ENCODE measurements at regions not wholly inside any gene's neighbourhood (a gene's known extent, or its start where the extent isn't known, plus 50 kb on each side); places are given as distances from the start of the nearest gene placed in this dataset.

- DNase-seq (ENCODE audit: insufficient read length, low spot score) (no peak), FAIRE-seq (no peak)
- no peak for TF ChIP-seq POLR2AphosphoS5 (IDR thresholded peaks at IDR 0.05; ENCODE audit: low read depth, low read length)
- no peak for TF ChIP-seq PAX5 (IDR thresholded peaks at IDR 0.05; ENCODE audit: insufficient read depth, low read length, severe bottlenecking)
- peak; percentile 72 for TF ChIP-seq SPI1 (IDR thresholded peaks at IDR 0.05; ENCODE audit: low read depth, low read length)
- no peak for TF ChIP-seq TAF1 (IDR thresholded peaks at IDR 0.05; ENCODE audit: low read depth, low read length)
- no peak for TF ChIP-seq POLR2A (IDR thresholded peaks at IDR 0.05; ENCODE audit: low read depth, low read length)
- TF ChIP-seq POU2F2 (IDR thresholded peaks at IDR 0.05; ENCODE audit: low read depth, low read length): no peak
These were observed 83.3 kb upstream of the PGBD5 start for GRCh38 chr1:230509281-230509977.

GRCh38 chr1:230507666-230508402, 81.7 kb upstream of the PGBD5 start:
- FAIRE-seq (no peak), DNase-seq (ENCODE audit: insufficient read length, low spot score) (no peak)
- TF ChIP-seq TAF1 (IDR thresholded peaks at IDR 0.05; ENCODE audit: low read depth, low read length): no peak
- no peak for TF ChIP-seq POLR2AphosphoS5 (IDR thresholded peaks at IDR 0.05; ENCODE audit: low read depth, low read length)
- TF ChIP-seq POU2F2 (IDR thresholded peaks at IDR 0.05; ENCODE audit: low read depth, low read length): no peak
- TF ChIP-seq SPI1 (IDR thresholded peaks at IDR 0.05; ENCODE audit: low read depth, low read length): no peak
- TF ChIP-seq PAX5 (IDR thresholded peaks at IDR 0.05; ENCODE audit: insufficient read depth, low read length, severe bottlenecking): no peak
- TF ChIP-seq POLR2A (IDR thresholded peaks at IDR 0.05; ENCODE audit: low read depth, low read length): no peak

- DNase-seq (ENCODE audit: insufficient read length, low spot score) (no peak), FAIRE-seq (no peak)
- TF ChIP-seq POLR2A (IDR thresholded peaks at IDR 0.05; ENCODE audit: low read depth, low read length) (no peak), POLR2AphosphoS5 (IDR thresholded peaks at IDR 0.05; ENCODE audit: low read depth, low read length) (no peak), PAX5 (IDR thresholded peaks at IDR 0.05; ENCODE audit: insufficient read depth, low read length, severe bottlenecking) (no peak), TAF1 (IDR thresholded peaks at IDR 0.05; ENCODE audit: low read depth, low read length) (no peak), SPI1 (IDR thresholded peaks at IDR 0.05; ENCODE audit: low read depth, low read length) (no peak), POU2F2 (IDR thresholded peaks at IDR 0.05; ENCODE audit: low read depth, low read length) (no peak)
These were observed 81.1 kb upstream of the PGBD5 start for GRCh38 chr1:230507236-230507635.

GRCh38 chr1:230506451-230506850, 80.3 kb upstream of the PGBD5 start:
- no peak for DNase-seq (ENCODE audit: insufficient read length, low spot score)
- no peak for FAIRE-seq
- TF ChIP-seq SPI1 (IDR thresholded peaks at IDR 0.05; ENCODE audit: low read depth, low read length) (no peak), POLR2A (IDR thresholded peaks at IDR 0.05; ENCODE audit: low read depth, low read length) (no peak), POLR2AphosphoS5 (IDR thresholded peaks at IDR 0.05; ENCODE audit: low read depth, low read length) (no peak), POU2F2 (IDR thresholded peaks at IDR 0.05; ENCODE audit: low read depth, low read length) (no peak), TAF1 (IDR thresholded peaks at IDR 0.05; ENCODE audit: low read depth, low read length) (no peak), PAX5 (IDR thresholded peaks at IDR 0.05; ENCODE audit: insufficient read depth, low read length, severe bottlenecking) (no peak)

- TF ChIP-seq POLR2AphosphoS5 (IDR thresholded peaks at IDR 0.05; ENCODE audit: low read depth, low read length) (no peak), SPI1 (IDR thresholded peaks at IDR 0.05; ENCODE audit: low read depth, low read length) (no peak), POLR2A (IDR thresholded peaks at IDR 0.05; ENCODE audit: low read depth, low read length) (no peak), TAF1 (IDR thresholded peaks at IDR 0.05; ENCODE audit: low read depth, low read length) (no peak), PAX5 (IDR thresholded peaks at IDR 0.05; ENCODE audit: insufficient read depth, low read length, severe bottlenecking) (no peak), POU2F2 (IDR thresholded peaks at IDR 0.05; ENCODE audit: low read depth, low read length) (no peak)
- DNase-seq (ENCODE audit: insufficient read length, low spot score) (no peak), FAIRE-seq (no peak)
These were observed 78.2 kb upstream of the PGBD5 start for GRCh38 chr1:230504310-230504709.

- TF ChIP-seq TAF1 (IDR thresholded peaks at IDR 0.05; ENCODE audit: low read depth, low read length) (no peak), POU2F2 (IDR thresholded peaks at IDR 0.05; ENCODE audit: low read depth, low read length) (no peak), POLR2AphosphoS5 (IDR thresholded peaks at IDR 0.05; ENCODE audit: low read depth, low read length) (no peak), PAX5 (IDR thresholded peaks at IDR 0.05; ENCODE audit: insufficient read depth, low read length, severe bottlenecking) (no peak), POLR2A (IDR thresholded peaks at IDR 0.05; ENCODE audit: low read depth, low read length) (no peak), SPI1 (IDR thresholded peaks at IDR 0.05; ENCODE audit: low read depth, low read length) (no peak)
- no peak for DNase-seq (ENCODE audit: insufficient read length, low spot score)
- FAIRE-seq: no peak
These were observed 77.6 kb upstream of the PGBD5 start for GRCh38 chr1:230503726-230504125.

- FAIRE-seq (no peak), DNase-seq (ENCODE audit: insufficient read length, low spot score) (no peak)
- TF ChIP-seq SPI1 (IDR thresholded peaks at IDR 0.05; ENCODE audit: low read depth, low read length) (no peak), PAX5 (IDR thresholded peaks at IDR 0.05; ENCODE audit: insufficient read depth, low read length, severe bottlenecking) (no peak), POLR2AphosphoS5 (IDR thresholded peaks at IDR 0.05; ENCODE audit: low read depth, low read length) (no peak), POU2F2 (IDR thresholded peaks at IDR 0.05; ENCODE audit: low read depth, low read length) (no peak), TAF1 (IDR thresholded peaks at IDR 0.05; ENCODE audit: low read depth, low read length) (no peak), POLR2A (IDR thresholded peaks at IDR 0.05; ENCODE audit: low read depth, low read length) (no peak)
These were observed 76.9 kb upstream of the PGBD5 start for GRCh38 chr1:230502996-230503395.

GRCh38 chr1:230502306-230502705, 76.2 kb upstream of the PGBD5 start:
- FAIRE-seq: no peak
- no peak for TF ChIP-seq PAX5 (IDR thresholded peaks at IDR 0.05; ENCODE audit: insufficient read depth, low read length, severe bottlenecking)
- no peak for TF ChIP-seq TAF1 (IDR thresholded peaks at IDR 0.05; ENCODE audit: low read depth, low read length)
- no peak for TF ChIP-seq POU2F2 (IDR thresholded peaks at IDR 0.05; ENCODE audit: low read depth, low read length)
- TF ChIP-seq POLR2A (IDR thresholded peaks at IDR 0.05; ENCODE audit: low read depth, low read length): no peak
- no peak for TF ChIP-seq POLR2AphosphoS5 (IDR thresholded peaks at IDR 0.05; ENCODE audit: low read depth, low read length)
- no peak for TF ChIP-seq SPI1 (IDR thresholded peaks at IDR 0.05; ENCODE audit: low read depth, low read length)
- DNase-seq (ENCODE audit: insufficient read length, low spot score): no peak

GRCh38 chr1:230501849-230502248, 75.7 kb upstream of the PGBD5 start:
- FAIRE-seq: no peak
- no peak for DNase-seq (ENCODE audit: insufficient read length, low spot score)
- TF ChIP-seq POLR2A (IDR thresholded peaks at IDR 0.05; ENCODE audit: low read depth, low read length) (no peak), SPI1 (IDR thresholded peaks at IDR 0.05; ENCODE audit: low read depth, low read length) (no peak), POU2F2 (IDR thresholded peaks at IDR 0.05; ENCODE audit: low read depth, low read length) (no peak), PAX5 (IDR thresholded peaks at IDR 0.05; ENCODE audit: insufficient read depth, low read length, severe bottlenecking) (no peak), POLR2AphosphoS5 (IDR thresholded peaks at IDR 0.05; ENCODE audit: low read depth, low read length) (no peak), TAF1 (IDR thresholded peaks at IDR 0.05; ENCODE audit: low read depth, low read length) (no peak)
